Tibial nerve (tissue), 4 donors: ENCODE measurements at regions not wholly inside any gene's neighbourhood (a gene's known extent, or its start where the extent isn't known, plus 50 kb on each side); places are given as distances from the start of the nearest gene placed in this dataset.

ENCODE experiments used
- DNase-seq, 2 donors: peaks; one replicate each; pipeline ENCODE4 v3.0.0-alpha.2; 2019; ENCODE audit warnings: low spot score in 2 of 2
- H3K27ac ChIP-seq, 4 donors: fragments of 200-600 bp; sonication (generic) in 3 of 4; one replicate each; pipeline ENCODE4 v1.5.1; 2017 to 2019; ENCODE audit warnings: mild to moderate bottlenecking in 1 of 4
- H3K27me3 ChIP-seq, 2 donors: fragments of 200-600 bp; sonication (generic) in 1 of 2; one replicate each; pipeline versions ENCODE4 v1.5.1 to v1.6.0; 2017 to 2019
- H3K36me3 ChIP-seq, 3 donors: fragments of 200-600 bp; sonication (generic); one replicate each; pipeline ENCODE4 v1.5.1; 2018 to 2019
- H3K4me1 ChIP-seq, 4 donors: fragments of 200-600 bp; sonication (generic) in 3 of 4; one replicate each; pipeline ENCODE4 v1.5.1; 2017 to 2019
- H3K4me3 ChIP-seq, 4 donors: fragments of 200-600 bp; sonication (generic) in 3 of 4; one replicate each; pipeline ENCODE4 v1.5.1; 2017 to 2019; ENCODE audit warnings: mild to moderate bottlenecking in 1 of 4, moderate library complexity in 1 of 4
- H3K9me3 ChIP-seq, 4 donors: fragments of 200-600 bp; sonication (generic) in 3 of 4; one replicate each; pipeline ENCODE4 v1.5.1; 2017 to 2019
- EP300 ChIP-seq, 2 donors: sonication (generic); formaldehyde crosslinking; IDR thresholded peaks; one replicate each; pipeline ENCODE4 v1.6.1; 2017; ENCODE audit warnings: antibody characterized with exemption in 2 of 2, mild to moderate bottlenecking in 1 of 2
- POLR2A ChIP-seq, 2 donors: fragments of 450-650 bp; IDR thresholded peaks; one replicate each; pipeline ENCODE4 v1.6.1; 2017; ENCODE audit warnings: antibody characterized with exemption in 2 of 2, mild to moderate bottlenecking in 2 of 2, moderate library complexity in 2 of 2
- WGBS, 2 donors: methylation state at CpG; one replicate each; pipeline ENCODE4 v1.1.5; 2018; 5-methylcytosine and 5-hydroxymethylcytosine counted together
- TF ChIP-seq, protein P1 (sequence below), 5 experiments: fragments of 200-600 bp in 3 of 5; fragments of 450-650 bp in 2 of 5; sonication (generic) in 3 of 5; IDR thresholded peaks; one replicate each; pipeline ENCODE4 v1.5.1; 2016 to 2019; ENCODE audit warnings: antibody characterized with exemption in 5 of 5, mild to moderate bottlenecking in 3 of 5, moderate library complexity in 2 of 5

DNA sequence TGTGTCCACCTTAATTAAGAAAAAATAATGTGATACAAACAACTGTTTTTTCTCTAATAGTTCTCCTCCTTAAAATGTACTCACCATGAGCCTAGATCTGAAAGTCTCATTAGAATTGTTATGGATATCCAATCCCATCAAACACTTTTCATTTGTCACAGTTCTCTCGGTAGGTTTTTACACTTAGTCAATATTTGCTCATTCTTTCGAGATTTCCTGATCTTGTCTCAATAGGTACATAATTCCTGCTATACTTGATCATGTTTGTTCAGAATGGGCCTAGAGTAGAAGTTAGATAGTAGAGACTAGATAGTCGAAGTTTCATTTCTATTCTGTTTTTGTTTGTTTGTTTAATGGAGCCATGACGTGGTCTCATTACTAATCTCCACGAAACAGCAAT is 2005.7 kb downstream of the NCAM2 start:
- WGBS, 2 donors, result 80 to 87% methylated on average over 5 of the region's 5 CpGs
- TF ChIP-seq EP300 (IDR thresholded peaks at IDR 0.05) (no peak), POLR2A (IDR thresholded peaks at IDR 0.05) (no peak)
- TF ChIP-seq, protein P1, sequence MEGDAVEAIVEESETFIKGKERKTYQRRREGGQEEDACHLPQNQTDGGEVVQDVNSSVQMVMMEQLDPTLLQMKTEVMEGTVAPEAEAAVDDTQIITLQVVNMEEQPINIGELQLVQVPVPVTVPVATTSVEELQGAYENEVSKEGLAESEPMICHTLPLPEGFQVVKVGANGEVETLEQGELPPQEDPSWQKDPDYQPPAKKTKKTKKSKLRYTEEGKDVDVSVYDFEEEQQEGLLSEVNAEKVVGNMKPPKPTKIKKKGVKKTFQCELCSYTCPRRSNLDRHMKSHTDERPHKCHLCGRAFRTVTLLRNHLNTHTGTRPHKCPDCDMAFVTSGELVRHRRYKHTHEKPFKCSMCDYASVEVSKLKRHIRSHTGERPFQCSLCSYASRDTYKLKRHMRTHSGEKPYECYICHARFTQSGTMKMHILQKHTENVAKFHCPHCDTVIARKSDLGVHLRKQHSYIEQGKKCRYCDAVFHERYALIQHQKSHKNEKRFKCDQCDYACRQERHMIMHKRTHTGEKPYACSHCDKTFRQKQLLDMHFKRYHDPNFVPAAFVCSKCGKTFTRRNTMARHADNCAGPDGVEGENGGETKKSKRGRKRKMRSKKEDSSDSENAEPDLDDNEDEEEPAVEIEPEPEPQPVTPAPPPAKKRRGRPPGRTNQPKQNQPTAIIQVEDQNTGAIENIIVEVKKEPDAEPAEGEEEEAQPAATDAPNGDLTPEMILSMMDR (IDR thresholded peaks at IDR 0.05), result no peak

DNA sequence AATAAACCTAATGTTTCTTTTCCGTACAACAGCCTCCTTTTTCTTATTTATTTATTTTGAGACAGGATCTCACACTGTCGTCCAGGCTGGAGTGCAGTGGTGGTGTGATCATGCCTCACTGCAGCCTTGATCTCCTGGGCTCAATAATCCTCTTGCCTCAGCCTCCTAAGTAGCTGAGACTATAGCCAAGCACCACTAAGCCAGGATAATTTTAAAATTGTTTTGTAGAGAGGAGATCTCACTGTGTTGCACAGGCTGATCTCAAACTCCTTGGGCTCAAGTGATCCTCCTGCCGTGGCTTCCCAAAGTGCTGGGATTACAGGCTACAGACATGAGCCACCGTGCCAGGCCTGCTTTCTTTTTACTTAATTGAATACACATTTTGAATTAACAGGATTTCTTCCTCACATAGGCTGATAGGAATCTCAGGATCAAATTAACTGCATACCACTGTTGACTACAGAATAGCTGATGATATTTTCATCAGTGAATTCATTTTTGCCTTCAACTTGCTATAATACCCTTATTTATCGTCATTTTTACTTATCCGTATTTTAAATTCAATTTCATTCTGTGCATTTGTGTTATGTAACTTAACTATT is 2010.5 kb downstream of the NCAM2 start:
- Histone ChIP-seq H3K9me3 (no peaks in the 10 kb centered on the region), H3K36me3 (no peaks in the 10 kb centered on the region), H3K4me1 (no peaks in the 10 kb centered on the region), H3K27me3 (no peaks in the 10 kb centered on the region), H3K27ac (no peak overlapping the region), H3K4me3 (no peak overlapping the region)
- no peak for DNase-seq
- WGBS, 2 donors, result 67 to 70% methylated on average over 6 of the region's 6 CpGs
- TF ChIP-seq POLR2A (IDR thresholded peaks at IDR 0.05) (no peak), EP300 (IDR thresholded peaks at IDR 0.05) (no peak)
- TF ChIP-seq, protein P1 (IDR thresholded peaks at IDR 0.05), result no peak

More for the DNA sequence above, 2005.7 kb downstream of the NCAM2 start:
- no peaks in the 10 kb centered on the region for H3K27me3 ChIP-seq
- no peaks in the 10 kb centered on the region for H3K36me3 ChIP-seq
- H3K4me3 ChIP-seq, result no peak overlapping the region
- no peaks in the 10 kb centered on the region for H3K9me3 ChIP-seq
- H3K27ac ChIP-seq, result no peak overlapping the region
- no peaks in the 10 kb centered on the region for H3K4me1 ChIP-seq
- no peak for DNase-seq

DNA sequence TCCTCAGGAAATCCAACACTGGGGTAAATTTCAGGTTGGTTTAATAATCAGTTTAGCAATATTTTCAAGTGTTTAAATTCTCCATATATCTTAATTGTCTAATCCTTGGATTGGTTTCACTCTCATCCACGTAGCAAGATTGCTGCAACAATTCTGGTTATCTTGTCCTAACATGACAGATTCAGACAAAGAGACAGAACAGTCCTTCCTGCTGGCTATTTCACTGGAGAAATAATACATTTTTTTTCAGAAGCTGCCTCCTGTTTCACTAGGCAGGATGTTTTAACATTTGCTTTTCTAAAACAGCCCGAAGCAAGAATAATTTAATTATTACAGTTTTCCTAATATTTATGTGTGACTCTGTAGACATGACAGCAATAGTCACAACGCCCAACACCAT is 2011.2 kb downstream of the NCAM2 start:
- no peak for TF ChIP-seq POLR2A (IDR thresholded peaks at IDR 0.05)
- TF ChIP-seq, protein P1 (IDR thresholded peaks at IDR 0.05), result no peak
- no peak for TF ChIP-seq EP300 (IDR thresholded peaks at IDR 0.05)
- Histone ChIP-seq H3K4me1 (no peaks in the 10 kb centered on the region), H3K27me3 (no peaks in the 10 kb centered on the region), H3K36me3 (no peaks in the 10 kb centered on the region), H3K27ac (no peak overlapping the region), H3K4me3 (no peak overlapping the region), H3K9me3 (no peaks in the 10 kb centered on the region)
- WGBS, 2 donors, result 68 to 75% methylated on average over 3 of the region's 3 CpGs
- DNase-seq, result no peak

DNA sequence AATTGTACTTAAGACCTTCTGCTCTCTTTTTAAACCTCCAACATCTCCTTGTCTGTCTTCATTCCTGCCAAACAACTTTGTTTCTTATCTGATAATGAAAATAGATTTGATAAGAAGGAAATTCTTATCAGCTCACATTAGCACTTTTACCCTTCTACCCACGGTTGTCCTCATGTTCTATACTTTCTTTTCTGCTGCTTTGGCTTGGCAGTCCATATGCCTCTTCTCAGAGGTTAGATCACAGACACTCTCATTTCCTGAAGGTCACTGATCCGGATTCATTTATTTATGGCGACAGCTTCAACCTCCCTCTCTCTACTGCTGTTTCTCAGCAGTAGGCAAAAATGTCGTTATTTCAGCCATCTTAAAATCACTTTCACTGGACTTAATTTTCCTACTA is 2015.8 kb downstream of the NCAM2 start:
- no peak for DNase-seq
- H3K9me3 ChIP-seq, result no peaks in the 10 kb centered on the region
- TF ChIP-seq POLR2A (IDR thresholded peaks at IDR 0.05) (no peak), EP300 (IDR thresholded peaks at IDR 0.05) (no peak)
- TF ChIP-seq, protein P1 (IDR thresholded peaks at IDR 0.05), result no peak
- H3K36me3 ChIP-seq, result no peaks in the 10 kb centered on the region
- H3K27ac ChIP-seq, result no peak overlapping the region
- H3K4me1 ChIP-seq, result no peaks in the 10 kb centered on the region
- H3K4me3 ChIP-seq, result no peak overlapping the region
- WGBS, 2 donors, result 54 to 57% methylated on average over 4 of the region's 4 CpGs
- H3K27me3 ChIP-seq, result no peaks in the 10 kb centered on the region

DNA sequence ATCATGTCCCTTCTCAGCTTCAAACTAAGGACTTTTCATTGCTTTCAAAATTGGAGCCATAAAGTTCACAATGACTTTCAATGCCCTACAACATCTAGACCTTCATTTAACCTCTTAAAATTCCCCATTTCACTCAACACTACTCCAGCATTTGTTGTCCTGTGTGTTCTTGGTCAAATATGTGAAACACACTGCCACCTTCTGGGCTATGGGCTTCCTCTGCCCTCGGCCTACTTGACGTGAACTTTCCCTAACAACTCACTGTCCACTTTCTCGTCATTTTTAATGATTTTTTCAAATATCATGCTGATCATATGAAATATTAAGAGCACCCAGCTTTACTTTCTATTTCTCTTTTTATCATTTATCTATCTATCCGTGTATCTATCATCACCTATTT is 2018.4 kb downstream of the NCAM2 start:
- H3K36me3 ChIP-seq, result no peaks in the 10 kb centered on the region
- WGBS, 2 donors, result 46 to 48% methylated on average over 4 of the region's 4 CpGs

More for the DNA sequence above, 2018.4 kb downstream of the NCAM2 start:
- peaks cover 0 to 3% (median 0%) of the 10 kb centered on the region in 4 donors for H3K9me3 ChIP-seq
- no peak overlapping the region for H3K4me3 ChIP-seq
- H3K27me3 ChIP-seq, result no peaks in the 10 kb centered on the region
- H3K4me1 ChIP-seq, result no peaks in the 10 kb centered on the region
- TF ChIP-seq POLR2A (IDR thresholded peaks at IDR 0.05) (no peak), EP300 (IDR thresholded peaks at IDR 0.05) (no peak)
- TF ChIP-seq, protein P1 (IDR thresholded peaks at IDR 0.05), result no peak
- H3K27ac ChIP-seq, result no peak overlapping the region
- no peak for DNase-seq
